Brain pericyte (primary cell): ENCODE measurements at regions not wholly inside any gene's neighbourhood (a gene's known extent, or its start where the extent isn't known, plus 50 kb on each side); places are given as distances from the start of the nearest gene placed in this dataset.
"Not testable (repeated sequence)": the region's sequence is repeated elsewhere in the genome, so short reads cannot be mapped to it uniquely, and the experiment has no call there.

Experiments used
- DNase-seq: peaks from one replicate; pipeline ENCODE4 v3.0.0-alpha.2; 2012; ENCODE audit warnings: low read depth, low spot score

- DNase-seq = no peak
Observed at GRCh38 chr15:87724330-87724729, 532.2 kb downstream of the NTRK3 start.

- DNase-seq = no peak
Observed at GRCh38 chr15:87722941-87723691, 533.4 kb downstream of the NTRK3 start.

- no peak for DNase-seq
Observed at GRCh38 chr15:87720235-87720634, 536.3 kb downstream of the NTRK3 start.

- DNase-seq = no peak
Observed at GRCh38 chr15:87716422-87716821, 540.1 kb downstream of the NTRK3 start.

- no peak for DNase-seq
Observed at GRCh38 chr15:87715252-87715651, 541.3 kb downstream of the NTRK3 start.

- DNase-seq = no peak
Observed at GRCh38 chr15:87713475-87713879, 543.1 kb downstream of the NTRK3 start.

GRCh38 chr15:87712211-87712610 is 544.3 kb downstream of the NTRK3 start:
- DNase-seq = no peak

GRCh38 chr15:87711026-87711425 is 545.5 kb downstream of the NTRK3 start:
- no peak for DNase-seq

GRCh38 chr15:87710406-87710805 is 546.1 kb downstream of the NTRK3 start:
- DNase-seq = no peak

- DNase-seq = no peak
Observed at GRCh38 chr15:87707566-87708130, 548.9 kb downstream of the NTRK3 start.

- DNase-seq = no peak
Observed at GRCh38 chr15:87707071-87707470, 549.5 kb downstream of the NTRK3 start.

GRCh38 chr15:87706001-87706400 is 550.5 kb downstream of the NTRK3 start:
- DNase-seq = no peak

- DNase-seq = no peak
Observed at GRCh38 chr15:87704276-87704675, 552.3 kb downstream of the NTRK3 start.

GRCh38 chr15:87703327-87704111 is 553.0 kb downstream of the NTRK3 start:
- no peak for DNase-seq

GRCh38 chr15:87702270-87702669 is 554.3 kb downstream of the NTRK3 start:
- DNase-seq = no peak

- DNase-seq = not testable (repeated sequence)
Observed at GRCh38 chr15:87698467-87698866, 558.1 kb downstream of the NTRK3 start.

- no peak for DNase-seq
Observed at GRCh38 chr15:87689716-87690115, 566.8 kb downstream of the NTRK3 start.

GRCh38 chr15:87687523-87687870 is 569.0 kb downstream of the NTRK3 start:
- DNase-seq = no peak

GRCh38 chr15:87686841-87687522 is 569.6 kb downstream of the NTRK3 start:
- DNase-seq = no peak

- DNase-seq = no peak
Observed at GRCh38 chr15:87686339-87686738, 570.2 kb downstream of the NTRK3 start.

- DNase-seq = no peak
Observed at GRCh38 chr15:87682527-87682926, 574.0 kb downstream of the NTRK3 start.

- no peak for DNase-seq
Observed at GRCh38 chr15:87681104-87681503, 575.4 kb downstream of the NTRK3 start.
